Right atrium auricular region (tissue), 2 donors: ENCODE measurements at regions not wholly inside any gene's neighbourhood (a gene's known extent, or its start where the extent isn't known, plus 50 kb on each side); places are given as distances from the start of the nearest gene placed in this dataset.
"Not testable (repeated sequence)": the region's sequence is repeated elsewhere in the genome, so short reads cannot be mapped to it uniquely, and the experiment has no call there.

Source experiments
- DNase-seq: peaks from one replicate; pipeline ENCODE4 v3.0.0-alpha.2; 2019; ENCODE audit warnings: low spot score
- H3K27ac ChIP-seq, 2 donors: fragments of 200-600 bp; sonication (generic); 1 replicate in 1 of 2; 2 replicates in 1 of 2; pipeline ENCODE4 v1.5.1; 2016 to 2019
- H3K27me3 ChIP-seq, 2 donors: fragments of 200-600 bp; sonication (generic); one replicate each; pipeline versions ENCODE4 v1.5.1 to v1.6.0; 2017 to 2019
- H3K36me3 ChIP-seq: fragments of 200-600 bp; sonication (generic); one replicate; pipeline ENCODE4 v1.5.1; 2016
- H3K4me1 ChIP-seq, 2 donors: fragments of 200-600 bp; sonication (generic); one replicate each; pipeline versions ENCODE4 v1.5.1 to v1.6.0; 2017 to 2019
- H3K4me3 ChIP-seq, 2 donors: fragments of 200-600 bp; sonication (generic); 1 replicate in 1 of 2; 2 replicates in 1 of 2; pipeline ENCODE4 v1.5.1; 2017 to 2019; ENCODE audit warnings: mild to moderate bottlenecking in 1 of 2, moderate library complexity in 1 of 2
- H3K9me3 ChIP-seq, 2 donors: fragments of 200-600 bp; sonication (generic); one replicate each; pipeline ENCODE4 v1.5.1; 2019
- CTCF ChIP-seq, 2 donors: fragments of 200-600 bp; sonication (generic); IDR thresholded peaks; one replicate each; pipeline ENCODE4 v1.5.1; 2019; ENCODE audit warnings: antibody characterized with exemption in 2 of 2

- DNase-seq, result no peak
- TF ChIP-seq CTCF (IDR thresholded peaks at IDR 0.05), result no peak
- no peak overlapping the region for H3K4me3 ChIP-seq
- no peaks in the 10 kb centered on the region for H3K27me3 ChIP-seq
- H3K36me3 ChIP-seq, result no peaks in the 10 kb centered on the region
- no peaks in the 10 kb centered on the region for H3K9me3 ChIP-seq
- H3K27ac ChIP-seq, result no peak overlapping the region
- H3K4me1 ChIP-seq, result no peaks in the 10 kb centered on the region
Measured at GRCh38 chr9:26220367-26220766, 542.1 kb upstream of the TUSC1 start.

- no peak for DNase-seq
- no peak for TF ChIP-seq CTCF (IDR thresholded peaks at IDR 0.05)
- H3K4me3 ChIP-seq, result no peak overlapping the region
Measured at GRCh38 chr9:26219961-26220360, 541.7 kb upstream of the TUSC1 start.

GRCh38 chr9:26216702-26217101, 538.5 kb upstream of the TUSC1 start:
- Histone ChIP-seq H3K36me3 (no peaks in the 10 kb centered on the region), H3K9me3 (no peaks in the 10 kb centered on the region), H3K4me1 (no peaks in the 10 kb centered on the region), H3K27ac (no peak overlapping the region), H3K27me3 (no peaks in the 10 kb centered on the region), H3K4me3 (no peak overlapping the region)
- TF ChIP-seq CTCF (IDR thresholded peaks at IDR 0.05), result no peak
- DNase-seq, result no peak

More at GRCh38 chr9:26219961-26220360, 541.7 kb upstream of the TUSC1 start:
- no peak overlapping the region for H3K27ac ChIP-seq
- no peaks in the 10 kb centered on the region for H3K27me3 ChIP-seq
- no peaks in the 10 kb centered on the region for H3K36me3 ChIP-seq
- H3K4me1 ChIP-seq, result no peaks in the 10 kb centered on the region
- no peaks in the 10 kb centered on the region for H3K9me3 ChIP-seq

- H3K9me3 ChIP-seq, H3K36me3 ChIP-seq, H3K27ac ChIP-seq, H3K27me3 ChIP-seq, H3K4me3 ChIP-seq, H3K4me1 ChIP-seq, DNase-seq: not testable (repeated sequence)
Measured at GRCh38 chr9:26214713-26215444, 536.6 kb upstream of the TUSC1 start.

GRCh38 chr9:26210338-26210851, 532.2 kb upstream of the TUSC1 start:
- no peaks in the 10 kb centered on the region for H3K4me1 ChIP-seq
- H3K9me3 ChIP-seq, result no peaks in the 10 kb centered on the region
- no peak for TF ChIP-seq CTCF (IDR thresholded peaks at IDR 0.05)
- no peaks in the 10 kb centered on the region for H3K36me3 ChIP-seq
- no peak overlapping the region for H3K4me3 ChIP-seq
- H3K27ac ChIP-seq, result no peak overlapping the region
- DNase-seq, result no peak
- no peaks in the 10 kb centered on the region for H3K27me3 ChIP-seq

- Histone ChIP-seq H3K4me3 (no peak overlapping the region), H3K27me3 (no peaks in the 10 kb centered on the region), H3K4me1 (no peaks in the 10 kb centered on the region), H3K36me3 (no peaks in the 10 kb centered on the region), H3K27ac (no peak overlapping the region), H3K9me3 (no peaks in the 10 kb centered on the region)
- TF ChIP-seq CTCF (IDR thresholded peaks at IDR 0.05), result no peak
- no peak for DNase-seq
Measured at GRCh38 chr9:26205261-26205660, 527.0 kb upstream of the TUSC1 start.
